HCT116 (cell line): ENCODE measurements at regions not wholly inside any gene's neighbourhood (a gene's known extent, or its start where the extent isn't known, plus 50 kb on each side); places are given as distances from the start of the nearest gene placed in this dataset.

Source experiments
- ATAC-seq: fragments of 200-7000 bp; cut with Tn5 transposase; 2 replicates; pipeline ENCODE4 v1.9.1; 2020; ENCODE audit warnings: mild to moderate bottlenecking, moderate library complexity
- BruUV-seq: library from RNA; stranded (reverse); fragments of 400-500 nt; replicated peaks from 2 replicates; lab custom pipeline; 2021; lab: Mats Ljungman, UMichigan
- CTCF ChIA-PET: fragments of 300-600 bp; sonication (Branson Sonifier 250); formaldehyde crosslinking; loops from one replicate; lab custom pipeline; 2021; ENCODE audit warnings: antibody characterized with exemption; lab: Charles Lee
- POLR2A ChIA-PET: fragments of 300-600, 350-600 bp; sonication (Branson Sonifier 250); formaldehyde crosslinking; loops from one replicate; lab custom pipeline; 2021; ENCODE audit warnings: antibody characterized with exemption; lab: Charles Lee
- RAD21 ChIA-PET, 2 experiments: fragments of 300-600 bp; sonication (Branson Sonifier 250); formaldehyde crosslinking; loops; one replicate each; lab custom pipeline; 2023; ENCODE audit warnings: low total read pairs in 2 of 2; ENCODE audit not compliant: uncharacterized antibody in 2 of 2, unreplicated experiment in 2 of 2, low non-redundant PET in 1 of 2; lab: Charles Lee
- DNase-seq: peaks from one replicate; pipeline ENCODE4 v3.0.0-alpha.2; 2010; ENCODE audit warnings: low read depth, low spot score
- H2AFZ ChIP-seq: fragments of 200-600 bp; shearing (Covaris generic), sonication (generic); 2 replicates; pipeline ENCODE4 v1.6.1; 2017; ENCODE audit warnings: low read depth, mixed run types, mixed read lengths, antibody characterized with exemption, low read length; ENCODE audit not compliant: poor library complexity, severe bottlenecking
- H3K27ac ChIP-seq: 2 replicates; pipeline ENCODE4 v1.5.1; 2012; ENCODE audit warnings: low read depth, low read length
- H3K27me3 ChIP-seq: fragments of 200-600 bp; sonication (generic); 2 replicates; pipeline ENCODE4 v1.6.1; 2016; ENCODE audit warnings: mixed run types, low read length, mixed read lengths; ENCODE audit not compliant: insufficient read depth
- H3K36me3 ChIP-seq, 2 experiments: fragments of 200-500 bp in 1 of 2; fragments of 200-600 bp in 1 of 2; sonication (Bioruptor generic) in 1 of 2; sonication (generic) in 1 of 2; 2 replicates each; pipeline versions ENCODE4 v1.5.1 to v1.6.1; 2014 to 2016; ENCODE audit warnings: low read length in 2 of 2, inconsistent platforms in 1 of 2, mixed read lengths in 1 of 2, mixed run types in 1 of 2; ENCODE audit not compliant: insufficient read depth in 2 of 2, control insufficient read depth in 1 of 2
- H3K4me1 ChIP-seq, 2 experiments: fragments of 200-600 bp in 1 of 2; sonication (generic) in 1 of 2; 2 replicates each; pipeline versions ENCODE4 v1.5.1 to v1.6.1; 2012 to 2017; ENCODE audit warnings: low read length in 2 of 2, inconsistent platforms in 1 of 2, mild to moderate bottlenecking in 1 of 2, mixed read lengths in 1 of 2, mixed run types in 1 of 2, moderate library complexity in 1 of 2; ENCODE audit not compliant: insufficient read depth in 2 of 2, control insufficient read depth in 1 of 2
- H3K4me2 ChIP-seq: fragments of 200-600 bp; sonication (generic); 2 replicates; pipeline ENCODE4 v1.6.1; 2017; ENCODE audit warnings: mixed run types, low read length, mixed read lengths
- H3K4me3 ChIP-seq, 2 experiments: fragments of 200-600 bp in 1 of 2; sonication (generic) in 1 of 2; replicated peaks in 1 of 2; 2 replicates each; pipeline ENCODE4 v1.5.1; 2011 to 2016; ENCODE audit warnings: low read length in 2 of 2, control low read depth in 1 of 2, low read depth in 1 of 2, mild to moderate bottlenecking in 1 of 2, mixed read lengths in 1 of 2, mixed run types in 1 of 2
- H3K79me2 ChIP-seq: fragments of 200-600 bp; sonication (generic); 2 replicates; pipeline ENCODE4 v1.6.1; 2017; ENCODE audit warnings: mild to moderate bottlenecking, mixed run types, low read length, moderate library complexity, mixed read lengths; ENCODE audit not compliant: insufficient read depth
- H3K9ac ChIP-seq: fragments of 200-600 bp; sonication (generic); 2 replicates; pipeline ENCODE4 v1.6.1; 2016; ENCODE audit warnings: low read length, mixed read lengths
- H3K9me2 ChIP-seq: fragments of 200-600 bp; sonication (generic), shearing (Covaris generic); 2 replicates; pipeline ENCODE4 v1.6.1; 2017; ENCODE audit warnings: mixed run types, mild to moderate bottlenecking, moderate library complexity; ENCODE audit not compliant: insufficient read depth
- H3K9me3 ChIP-seq, 2 experiments: fragments of 200-500 bp in 1 of 2; fragments of 200-600 bp in 1 of 2; sonication (Bioruptor generic) in 1 of 2; sonication (generic) in 1 of 2; 2 replicates each; pipeline ENCODE4 v1.6.1; 2014 to 2017; ENCODE audit warnings: low read length in 2 of 2, mixed read lengths in 2 of 2, inconsistent platforms in 1 of 2, low read depth in 1 of 2, mild to moderate bottlenecking in 1 of 2, mixed run types in 1 of 2, moderate library complexity in 1 of 2; ENCODE audit not compliant: control insufficient read depth in 1 of 2, insufficient read depth in 1 of 2
- H4K20me1 ChIP-seq: fragments of 200-600 bp; sonication (generic), shearing (Covaris generic); 2 replicates; pipeline ENCODE4 v1.6.1; 2017; ENCODE audit warnings: mixed run types, mild to moderate bottlenecking, moderate library complexity; ENCODE audit not compliant: insufficient read depth
- CBX3 ChIP-seq: IDR thresholded peaks from 2 replicates; pipeline ENCODE4 v1.6.1; 2012; ENCODE audit warnings: low read depth
- ELF1 ChIP-seq: IDR thresholded peaks from 2 replicates; pipeline ENCODE4 v1.6.1; 2012; ENCODE audit warnings: low read depth, borderline replicate concordance
- EZH2 ChIP-seq: fragments of 200-600 bp; sonication (generic); IDR thresholded peaks from 2 replicates; pipeline ENCODE4 v1.6.1; 2017; ENCODE audit warnings: antibody characterized with exemption, mixed run types
- EZH2phosphoT487 ChIP-seq: fragments of 200-600 bp; IDR thresholded peaks from 2 replicates; pipeline ENCODE4 v1.6.1; 2018; ENCODE audit warnings: antibody characterized with exemption, borderline replicate concordance
- FOSL1 ChIP-seq: IDR thresholded peaks from 2 replicates; pipeline ENCODE4 v1.6.1; 2012; ENCODE audit warnings: low read depth
- POLR2A ChIP-seq: IDR thresholded peaks from 2 replicates; pipeline ENCODE4 v1.7.0; 2011; ENCODE audit warnings: borderline replicate concordance; ENCODE audit not compliant: insufficient read depth, insufficient read length; ENCODE audit errors: extremely low read depth
- POLR2AphosphoS5 ChIP-seq: IDR thresholded peaks from 2 replicates; pipeline ENCODE4 v1.6.1; 2011; ENCODE audit warnings: mild to moderate bottlenecking, low read depth, low read length, moderate library complexity
- RAD21 ChIP-seq: IDR thresholded peaks from 2 replicates; pipeline ENCODE4 v1.6.1; 2012; ENCODE audit warnings: low read depth, mild to moderate bottlenecking
- SIN3A ChIP-seq: IDR thresholded peaks from 2 replicates; pipeline ENCODE4 v1.6.1; 2012; ENCODE audit warnings: low read depth
- SRF ChIP-seq: IDR thresholded peaks from 2 replicates; pipeline ENCODE4 v1.6.1; 2012; ENCODE audit warnings: low read depth
- ZFX ChIP-seq: fragments of 450-650 bp; IDR thresholded peaks from 2 replicates; pipeline ENCODE4 v1.6.1; 2017
- intact Hi-C: fragments of 100-400 bp; cut with micrococcal nuclease; formaldehyde crosslinking; loops from 2 replicates; pipeline ENCODE4 v1.10.0; 2022
- TF ChIP-seq, protein P1 (sequence below): IDR thresholded peaks from 2 replicates; pipeline ENCODE4 v1.6.1; 2012
- TF ChIP-seq, protein P2 (sequence below): IDR thresholded peaks from 2 replicates; pipeline ENCODE4 v1.6.1; 2012
- TF ChIP-seq, protein P3 (sequence below), 3 experiments: fragments of 200-600 bp in 1 of 3; sonication (generic) in 1 of 3; IDR thresholded peaks in 2 of 3; conservative IDR thresholded peaks in 1 of 3; 2 replicates each; pipeline ENCODE4 v1.5.1; 2012 to 2017; ENCODE audit warnings: low read depth in 2 of 3, low read length in 2 of 3, antibody characterized with exemption in 1 of 3, borderline replicate concordance in 1 of 3, control low read depth in 1 of 3, mild to moderate bottlenecking in 1 of 3, mixed read lengths in 1 of 3, mixed run types in 1 of 3, moderate library complexity in 1 of 3; ENCODE audit not compliant: insufficient read depth in 1 of 3

DNA sequence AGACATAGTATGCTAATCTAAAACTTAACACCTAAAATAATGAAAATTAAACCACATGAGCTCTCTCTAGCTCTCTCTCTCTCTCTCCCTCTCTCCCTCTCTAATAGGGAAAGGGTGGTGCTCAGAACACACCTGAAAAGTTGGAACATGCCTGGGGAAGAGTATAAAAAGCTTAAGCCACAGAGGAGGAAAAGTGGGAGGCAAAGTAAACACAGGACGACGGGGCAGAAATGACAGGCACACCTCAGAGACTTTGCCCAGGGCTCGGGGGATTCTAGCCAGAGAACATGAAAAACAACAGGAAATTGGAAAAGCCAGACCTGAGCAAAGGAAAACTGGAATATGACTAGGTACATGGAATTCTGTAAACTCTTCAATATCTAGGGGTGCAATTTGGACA, 666.1 kb downstream of the BCL11A start:
- no peak for DNase-seq
- Histone ChIP-seq H3K27ac (no peak overlapping the region), H3K9me3 (no peaks in the 10 kb centered on the region), H3K27me3 (0 out of 2 replicates have a peak, but pooled peaks cover 3% of the 10 kb centered on the region), H4K20me1 (no peaks in the 10 kb centered on the region), H3K79me2 (no peaks in the 10 kb centered on the region), H3K9me2 (no peaks in the 10 kb centered on the region), H3K4me1 (no peaks in the 10 kb centered on the region), H3K4me3 (no peak overlapping the region), H3K4me2 (no peak overlapping the region), H3K36me3 (no peaks in the 10 kb centered on the region), H3K9ac (no peak overlapping the region)
- CTCF ChIA-PET: no interaction called here
- POLR2A ChIA-PET: no interaction called here
- no TSS peak for BruUV-seq
- no peak for ATAC-seq
- intact Hi-C loops: no loop called here
- RAD21 ChIA-PET: interaction anchor here in 1 of 2 experiments (0.7 kb wide), 1 partner anchor 463 kb away, joined by 3 read pairs; no protein-coding TSS in a partner anchor
- TF ChIP-seq, protein P1, sequence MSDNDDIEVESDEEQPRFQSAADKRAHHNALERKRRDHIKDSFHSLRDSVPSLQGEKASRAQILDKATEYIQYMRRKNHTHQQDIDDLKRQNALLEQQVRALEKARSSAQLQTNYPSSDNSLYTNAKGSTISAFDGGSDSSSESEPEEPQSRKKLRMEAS: no peak
- TF ChIP-seq SRF (no peak), FOSL1 (no peak), CBX3 (no peak), POLR2AphosphoS5 (no peak), SIN3A (no peak), ELF1 (no peak), EZH2phosphoT487 (no peak), POLR2A (no peak), RAD21 (no peak), ZFX (no peak), EZH2 (no peak)
- TF ChIP-seq, protein P2, sequence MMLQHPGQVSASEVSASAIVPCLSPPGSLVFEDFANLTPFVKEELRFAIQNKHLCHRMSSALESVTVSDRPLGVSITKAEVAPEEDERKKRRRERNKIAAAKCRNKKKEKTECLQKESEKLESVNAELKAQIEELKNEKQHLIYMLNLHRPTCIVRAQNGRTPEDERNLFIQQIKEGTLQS: no peak
- TF ChIP-seq, protein P3, sequence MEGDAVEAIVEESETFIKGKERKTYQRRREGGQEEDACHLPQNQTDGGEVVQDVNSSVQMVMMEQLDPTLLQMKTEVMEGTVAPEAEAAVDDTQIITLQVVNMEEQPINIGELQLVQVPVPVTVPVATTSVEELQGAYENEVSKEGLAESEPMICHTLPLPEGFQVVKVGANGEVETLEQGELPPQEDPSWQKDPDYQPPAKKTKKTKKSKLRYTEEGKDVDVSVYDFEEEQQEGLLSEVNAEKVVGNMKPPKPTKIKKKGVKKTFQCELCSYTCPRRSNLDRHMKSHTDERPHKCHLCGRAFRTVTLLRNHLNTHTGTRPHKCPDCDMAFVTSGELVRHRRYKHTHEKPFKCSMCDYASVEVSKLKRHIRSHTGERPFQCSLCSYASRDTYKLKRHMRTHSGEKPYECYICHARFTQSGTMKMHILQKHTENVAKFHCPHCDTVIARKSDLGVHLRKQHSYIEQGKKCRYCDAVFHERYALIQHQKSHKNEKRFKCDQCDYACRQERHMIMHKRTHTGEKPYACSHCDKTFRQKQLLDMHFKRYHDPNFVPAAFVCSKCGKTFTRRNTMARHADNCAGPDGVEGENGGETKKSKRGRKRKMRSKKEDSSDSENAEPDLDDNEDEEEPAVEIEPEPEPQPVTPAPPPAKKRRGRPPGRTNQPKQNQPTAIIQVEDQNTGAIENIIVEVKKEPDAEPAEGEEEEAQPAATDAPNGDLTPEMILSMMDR (IDR thresholded peaks at IDR 0.05 in 2 of 3, conservative IDR thresholded peaks at IDR 0.05 in 1 of 3; ENCODE audit: borderline replicate concordance in 1 of 3, insufficient read depth in 1 of 3, low read depth in 2 of 3, low read length in 2 of 3): no peak
- TF ChIP-seq, all 23 proteins: peak for 0
- no peak overlapping the region for H2AFZ ChIP-seq
